Fibroblast of lung (primary cell): ENCODE measurements at regions not wholly inside any gene's neighbourhood (a gene's known extent, or its start where the extent isn't known, plus 50 kb on each side); places are given as distances from the start of the nearest gene placed in this dataset.

ENCODE experiments used
- EZH2 ChIP-seq: IDR thresholded peaks from 2 replicates; pipeline ENCODE4 v1.5.1; 2012; ENCODE audit warnings: low read length, control low read depth, mild to moderate bottlenecking; ENCODE audit errors: missing control alignments
- TF ChIP-seq, protein P1 (sequence below), 2 donors: IDR thresholded peaks in 1 of 2; conservative IDR thresholded peaks in 1 of 2; 1 replicate in 1 of 2; 2 replicates in 1 of 2; pipeline ENCODE4 v1.5.1; 2011 to 2012; ENCODE audit warnings: low read length in 2 of 2, control low read depth in 1 of 2, inconsistent platforms in 1 of 2, low read depth in 1 of 2, mild to moderate bottlenecking in 1 of 2

DNA sequence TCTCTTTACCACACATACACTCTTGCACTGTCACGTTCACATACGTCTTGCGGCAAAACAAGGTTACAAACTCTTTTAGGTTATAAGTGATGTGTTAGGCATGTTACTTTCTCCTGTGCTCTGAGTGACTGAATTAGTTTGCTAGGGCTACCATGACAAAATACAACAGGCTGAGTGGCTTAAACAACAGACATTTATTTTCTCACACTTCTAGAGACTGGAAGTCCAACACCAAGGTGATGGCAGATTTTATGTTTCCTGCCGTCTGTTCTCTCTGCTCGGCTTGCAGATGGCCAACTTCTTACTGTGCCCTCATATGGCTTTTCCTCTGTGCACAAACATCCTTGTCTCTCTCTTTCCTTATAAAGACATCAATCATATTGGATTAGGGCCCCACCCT lies 1224.3 kb upstream of the TENM3 start:
- TF ChIP-seq, protein P1, sequence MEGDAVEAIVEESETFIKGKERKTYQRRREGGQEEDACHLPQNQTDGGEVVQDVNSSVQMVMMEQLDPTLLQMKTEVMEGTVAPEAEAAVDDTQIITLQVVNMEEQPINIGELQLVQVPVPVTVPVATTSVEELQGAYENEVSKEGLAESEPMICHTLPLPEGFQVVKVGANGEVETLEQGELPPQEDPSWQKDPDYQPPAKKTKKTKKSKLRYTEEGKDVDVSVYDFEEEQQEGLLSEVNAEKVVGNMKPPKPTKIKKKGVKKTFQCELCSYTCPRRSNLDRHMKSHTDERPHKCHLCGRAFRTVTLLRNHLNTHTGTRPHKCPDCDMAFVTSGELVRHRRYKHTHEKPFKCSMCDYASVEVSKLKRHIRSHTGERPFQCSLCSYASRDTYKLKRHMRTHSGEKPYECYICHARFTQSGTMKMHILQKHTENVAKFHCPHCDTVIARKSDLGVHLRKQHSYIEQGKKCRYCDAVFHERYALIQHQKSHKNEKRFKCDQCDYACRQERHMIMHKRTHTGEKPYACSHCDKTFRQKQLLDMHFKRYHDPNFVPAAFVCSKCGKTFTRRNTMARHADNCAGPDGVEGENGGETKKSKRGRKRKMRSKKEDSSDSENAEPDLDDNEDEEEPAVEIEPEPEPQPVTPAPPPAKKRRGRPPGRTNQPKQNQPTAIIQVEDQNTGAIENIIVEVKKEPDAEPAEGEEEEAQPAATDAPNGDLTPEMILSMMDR (conservative IDR thresholded peaks at IDR 0.05 in 1 of 2, IDR thresholded peaks at IDR 0.05 in 1 of 2; ENCODE audit: low read depth in 1 of 2, low read length in 2 of 2): no peak
- no peak for TF ChIP-seq EZH2
